ENCODE measurements at regions not wholly inside any gene's neighbourhood (a gene's known extent, or its start where the extent isn't known, plus 50 kb on each side); places are given as distances from the start of the nearest gene placed in this dataset.

- no peak for TF ChIP-seq CTCF (conservative IDR thresholded peaks at IDR 0.05; ENCODE audit: low read length)
- no peak for TF ChIP-seq EZH2phosphoT487 (IDR thresholded peaks at IDR 0.05; ENCODE audit: borderline replicate concordance, low read depth, low read length)
These were observed 2339.2 kb downstream of the MAT2B start for GRCh38 chr5:165844571-165844970.
